ENCODE measurements at regions not wholly inside any gene's neighbourhood (a gene's known extent, or its start where the extent isn't known, plus 50 kb on each side); places are given as distances from the start of the nearest gene placed in this dataset.

GRCh38 chr13:95497381-95497807 is 55.1 kb upstream of the CLDN10 start:
- no peak for DNase-seq (ENCODE audit: low spot score)

DNA sequence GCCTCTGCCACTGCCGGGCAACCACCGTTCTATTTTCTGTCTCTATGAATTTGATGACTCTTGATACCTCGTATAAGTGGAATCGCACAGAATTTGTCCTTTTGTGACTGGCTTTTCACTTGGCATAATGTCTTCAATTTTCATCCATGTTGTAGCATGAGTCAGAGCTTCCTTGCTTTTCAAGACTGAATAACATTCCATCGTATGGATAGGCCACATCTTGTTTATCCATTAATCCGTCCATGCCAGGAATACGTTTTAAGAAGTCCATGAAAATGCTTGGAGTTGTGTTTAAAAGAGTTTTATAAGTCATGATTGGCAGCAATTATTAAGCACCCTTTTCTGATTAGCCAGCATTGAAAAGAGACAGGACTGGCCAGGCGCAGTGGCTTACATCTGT is 53.6 kb upstream of the CLDN10 start:
- no peak for DNase-seq (ENCODE audit: low spot score)

DNA sequence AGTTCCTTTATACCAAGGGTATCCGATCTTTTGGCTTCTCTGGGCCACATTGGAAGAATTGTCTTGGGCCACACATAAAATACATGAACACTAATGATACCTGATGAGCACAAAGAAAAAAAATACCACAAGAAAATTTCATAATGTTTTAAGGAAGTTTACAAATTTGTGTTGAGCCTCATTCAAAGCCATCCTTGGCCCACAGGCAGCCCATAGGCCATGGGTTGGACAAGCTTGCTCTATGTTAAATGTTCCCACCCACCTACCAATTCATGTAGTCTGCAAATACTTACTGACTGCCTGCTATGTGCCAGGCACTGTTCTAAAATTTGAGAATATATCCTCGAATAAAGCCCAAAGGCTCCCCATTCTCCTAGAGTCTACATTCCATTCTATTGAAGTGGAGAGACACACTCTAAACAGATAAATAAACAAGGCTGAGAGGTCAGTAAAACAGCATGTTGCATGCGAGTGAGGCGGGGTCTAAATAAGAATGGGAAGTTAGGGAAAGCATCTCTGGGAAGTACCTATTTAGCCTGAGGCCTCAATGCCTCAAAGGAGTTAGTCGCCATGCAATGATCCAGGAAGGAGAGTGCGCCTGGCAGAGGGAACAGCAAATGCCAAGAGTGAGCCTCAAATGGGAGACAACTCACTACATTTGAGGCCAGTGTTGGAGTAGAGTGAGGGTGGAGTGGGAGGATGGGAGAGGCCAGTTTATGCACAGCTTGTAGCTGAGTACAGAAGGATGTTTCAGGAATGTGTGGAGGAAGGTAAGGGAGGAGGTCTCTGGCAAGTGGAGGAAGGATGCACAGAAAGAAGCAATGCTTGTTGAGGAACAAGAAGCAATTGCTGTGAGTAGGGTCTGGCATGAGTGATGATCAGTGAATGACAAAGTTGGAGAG is 52.5 kb upstream of the CLDN10 start:
- no peak for DNase-seq (ENCODE audit: low spot score)

- no peak for DNase-seq (ENCODE audit: low spot score)
These were observed 50.3 kb upstream of the CLDN10 start for GRCh38 chr13:95502216-95502615.
